MG63 (cell line): ENCODE measurements at regions not wholly inside any gene's neighbourhood (a gene's known extent, or its start where the extent isn't known, plus 50 kb on each side); places are given as distances from the start of the nearest gene placed in this dataset.
"Not testable (repeated sequence)": the region's sequence is repeated elsewhere in the genome, so short reads cannot be mapped to it uniquely, and the experiment has no call there.

Experiments
- DNase-seq: peaks from one replicate; pipeline ENCODE4 v3.0.0-alpha.2; 2020
- H3K27me3 ChIP-seq: fragments of 250-450 bp; sonication (Bioruptor Pico); 2 replicates; pipeline ENCODE4 v1.5.1; 2020; ENCODE audit warnings: mild to moderate bottlenecking, moderate library complexity
- H3K36me3 ChIP-seq: fragments of 250-450 bp; sonication (Bioruptor Pico); 2 replicates; pipeline ENCODE4 v1.5.1; 2020; ENCODE audit warnings: mild to moderate bottlenecking, moderate library complexity
- H3K4me3 ChIP-seq: fragments of 250-450 bp; sonication (Bioruptor Pico); 2 replicates; pipeline ENCODE4 v1.5.1; 2020; ENCODE audit warnings: mild to moderate bottlenecking, moderate library complexity
- H3K9me3 ChIP-seq: fragments of 250-450 bp; sonication (Bioruptor Pico); 2 replicates; pipeline ENCODE4 v1.5.1; 2020; ENCODE audit warnings: mild to moderate bottlenecking, moderate library complexity

- H3K9me3 ChIP-seq: no peaks in the 10 kb centered on the region
- no peak overlapping the region for H3K4me3 ChIP-seq
- no peak for DNase-seq
- H3K27me3 ChIP-seq: no peaks in the 10 kb centered on the region
- H3K36me3 ChIP-seq: no peaks in the 10 kb centered on the region
Measured at GRCh38 chr9:73065439-73065838, 86.2 kb upstream of the ANXA1 start.

- no peak for DNase-seq
- no peaks in the 10 kb centered on the region for H3K36me3 ChIP-seq
- no peak overlapping the region for H3K4me3 ChIP-seq
- H3K9me3 ChIP-seq: no peaks in the 10 kb centered on the region
- H3K27me3 ChIP-seq: no peaks in the 10 kb centered on the region
Measured at GRCh38 chr9:73064315-73064714, 87.3 kb upstream of the ANXA1 start.

GRCh38 chr9:73061146-73061545, 90.5 kb upstream of the ANXA1 start:
- Histone ChIP-seq H3K36me3 (no peaks in the 10 kb centered on the region), H3K4me3 (no peak overlapping the region), H3K27me3 (no peaks in the 10 kb centered on the region), H3K9me3 (no peaks in the 10 kb centered on the region)
- no peak for DNase-seq

- no peak for DNase-seq
- H3K27me3 ChIP-seq: no peaks in the 10 kb centered on the region
- H3K4me3 ChIP-seq: no peak overlapping the region
- no peaks in the 10 kb centered on the region for H3K36me3 ChIP-seq
- no peaks in the 10 kb centered on the region for H3K9me3 ChIP-seq
Measured at GRCh38 chr9:73059247-73059646, 92.4 kb upstream of the ANXA1 start.

GRCh38 chr9:73056245-73056644, 95.4 kb upstream of the ANXA1 start:
- Histone ChIP-seq H3K4me3 (no peak overlapping the region), H3K27me3 (no peaks in the 10 kb centered on the region), H3K9me3 (no peaks in the 10 kb centered on the region), H3K36me3 (no peaks in the 10 kb centered on the region)
- no peak for DNase-seq

GRCh38 chr9:73054091-73054490, 97.6 kb upstream of the ANXA1 start:
- no peak for DNase-seq
- H3K27me3 ChIP-seq: no peaks in the 10 kb centered on the region
- H3K36me3 ChIP-seq: no peaks in the 10 kb centered on the region
- H3K9me3 ChIP-seq: no peaks in the 10 kb centered on the region
- H3K4me3 ChIP-seq: no peak overlapping the region

GRCh38 chr9:73053543-73053942, 98.1 kb upstream of the ANXA1 start:
- H3K4me3 ChIP-seq: no peak overlapping the region
- no peaks in the 10 kb centered on the region for H3K27me3 ChIP-seq

GRCh38 chr9:73050887-73051550, 98.2 kb upstream of the ALDH1A1 start:
- Histone ChIP-seq H3K36me3 (no peaks in the 10 kb centered on the region), H3K4me3 (no peak overlapping the region), H3K9me3 (no peaks in the 10 kb centered on the region), H3K27me3 (no peaks in the 10 kb centered on the region)
- no peak for DNase-seq

More at GRCh38 chr9:73053543-73053942, 98.1 kb upstream of the ANXA1 start:
- H3K9me3 ChIP-seq: no peaks in the 10 kb centered on the region
- DNase-seq: no peak
- no peaks in the 10 kb centered on the region for H3K36me3 ChIP-seq

- Histone ChIP-seq H3K27me3 (no peaks in the 10 kb centered on the region), H3K9me3 (no peaks in the 10 kb centered on the region), H3K36me3 (no peaks in the 10 kb centered on the region), H3K4me3 (no peak overlapping the region)
- DNase-seq: no peak
Measured at GRCh38 chr9:73050065-73050816, 97.4 kb upstream of the ALDH1A1 start.

- no peak for DNase-seq
- Histone ChIP-seq H3K36me3 (no peaks in the 10 kb centered on the region), H3K4me3 (no peak overlapping the region), H3K27me3 (no peaks in the 10 kb centered on the region), H3K9me3 (no peaks in the 10 kb centered on the region)
Measured at GRCh38 chr9:73049280-73049679, 96.4 kb upstream of the ALDH1A1 start.

GRCh38 chr9:73046769-73047168, 93.9 kb upstream of the ALDH1A1 start:
- Histone ChIP-seq H3K36me3 (no peaks in the 10 kb centered on the region), H3K27me3 (no peaks in the 10 kb centered on the region), H3K4me3 (no peak overlapping the region), H3K9me3 (no peaks in the 10 kb centered on the region)
- DNase-seq: no peak

- not testable (repeated sequence) for H3K36me3 ChIP-seq, H3K4me3 ChIP-seq, DNase-seq, H3K9me3 ChIP-seq, H3K27me3 ChIP-seq
Measured at GRCh38 chr9:73044776-73045175, 91.9 kb upstream of the ALDH1A1 start.

- Histone ChIP-seq H3K9me3 (no peaks in the 10 kb centered on the region), H3K36me3 (no peaks in the 10 kb centered on the region), H3K27me3 (no peaks in the 10 kb centered on the region), H3K4me3 (no peak overlapping the region)
- DNase-seq: no peak
Measured at GRCh38 chr9:73042155-73042554, 89.3 kb upstream of the ALDH1A1 start.

GRCh38 chr9:73039271-73040263, 86.7 kb upstream of the ALDH1A1 start:
- no peaks in the 10 kb centered on the region for H3K36me3 ChIP-seq
- no peaks in the 10 kb centered on the region for H3K9me3 ChIP-seq
- H3K4me3 ChIP-seq: no peak overlapping the region
- no peaks in the 10 kb centered on the region for H3K27me3 ChIP-seq
- DNase-seq: peak; percentile 4

- H3K36me3 ChIP-seq: no peaks in the 10 kb centered on the region
- no peaks in the 10 kb centered on the region for H3K9me3 ChIP-seq
- no peak overlapping the region for H3K4me3 ChIP-seq
- DNase-seq: peak; percentile 16
- no peaks in the 10 kb centered on the region for H3K27me3 ChIP-seq
Measured at GRCh38 chr9:73038613-73039012, 85.8 kb upstream of the ALDH1A1 start.

GRCh38 chr9:73038089-73038509, 85.2 kb upstream of the ALDH1A1 start:
- no peaks in the 10 kb centered on the region for H3K27me3 ChIP-seq
- H3K9me3 ChIP-seq: no peaks in the 10 kb centered on the region
- no peaks in the 10 kb centered on the region for H3K36me3 ChIP-seq
- no peak overlapping the region for H3K4me3 ChIP-seq
- DNase-seq: no peak

- Histone ChIP-seq H3K9me3 (no peaks in the 10 kb centered on the region), H3K27me3 (no peaks in the 10 kb centered on the region), H3K4me3 (no peak overlapping the region), H3K36me3 (no peaks in the 10 kb centered on the region)
- no peak for DNase-seq
Measured at GRCh38 chr9:73037613-73038012, 84.8 kb upstream of the ALDH1A1 start.
